ENCODE measurements at regions not wholly inside any gene's neighbourhood (a gene's known extent, or its start where the extent isn't known, plus 50 kb on each side); places are given as distances from the start of the nearest gene placed in this dataset.

DNA sequence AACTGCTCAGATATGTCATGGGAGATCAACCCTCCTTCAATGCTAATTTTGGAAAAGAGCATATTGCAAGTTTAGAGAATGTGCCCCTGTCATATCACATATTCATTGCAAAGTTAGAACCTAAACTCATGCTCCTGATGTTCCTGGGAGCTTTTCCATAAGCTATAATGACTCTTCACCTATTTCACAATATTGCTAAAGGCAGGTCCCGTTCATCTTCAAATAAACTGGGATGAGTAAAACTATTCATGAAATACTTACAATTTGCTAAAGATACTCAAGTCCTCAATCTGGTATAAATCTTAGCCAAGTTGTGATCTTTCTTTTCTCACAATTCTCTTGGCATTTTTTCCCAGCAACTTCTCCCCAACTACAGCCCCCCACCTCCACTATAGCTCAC is 121.7 kb upstream of the TNFAIP3 start:
- TF ChIP-seq, protein P1, sequence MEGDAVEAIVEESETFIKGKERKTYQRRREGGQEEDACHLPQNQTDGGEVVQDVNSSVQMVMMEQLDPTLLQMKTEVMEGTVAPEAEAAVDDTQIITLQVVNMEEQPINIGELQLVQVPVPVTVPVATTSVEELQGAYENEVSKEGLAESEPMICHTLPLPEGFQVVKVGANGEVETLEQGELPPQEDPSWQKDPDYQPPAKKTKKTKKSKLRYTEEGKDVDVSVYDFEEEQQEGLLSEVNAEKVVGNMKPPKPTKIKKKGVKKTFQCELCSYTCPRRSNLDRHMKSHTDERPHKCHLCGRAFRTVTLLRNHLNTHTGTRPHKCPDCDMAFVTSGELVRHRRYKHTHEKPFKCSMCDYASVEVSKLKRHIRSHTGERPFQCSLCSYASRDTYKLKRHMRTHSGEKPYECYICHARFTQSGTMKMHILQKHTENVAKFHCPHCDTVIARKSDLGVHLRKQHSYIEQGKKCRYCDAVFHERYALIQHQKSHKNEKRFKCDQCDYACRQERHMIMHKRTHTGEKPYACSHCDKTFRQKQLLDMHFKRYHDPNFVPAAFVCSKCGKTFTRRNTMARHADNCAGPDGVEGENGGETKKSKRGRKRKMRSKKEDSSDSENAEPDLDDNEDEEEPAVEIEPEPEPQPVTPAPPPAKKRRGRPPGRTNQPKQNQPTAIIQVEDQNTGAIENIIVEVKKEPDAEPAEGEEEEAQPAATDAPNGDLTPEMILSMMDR (IDR thresholded peaks at IDR 0.05), result no peak
- TF ChIP-seq POLR2A (IDR thresholded peaks at IDR 0.05), result no peak
- no peak for TF ChIP-seq POLR2AphosphoS5 (IDR thresholded peaks at IDR 0.05)
- no peak for TF ChIP-seq EP300 (IDR thresholded peaks at IDR 0.05)
